Liver (tissue), 3 donors: ENCODE measurements at regions not wholly inside any gene's neighbourhood (a gene's known extent, or its start where the extent isn't known, plus 50 kb on each side); places are given as distances from the start of the nearest gene placed in this dataset.

Experiments
- EGR1 ChIP-seq, 2 donors: IDR thresholded peaks; 2 replicates each; pipeline ENCODE4 v1.6.1; 2016 to 2018; ENCODE audit warnings: antibody characterized with exemption in 2 of 2, low read depth in 2 of 2
- HNF4G ChIP-seq: IDR thresholded peaks from 2 replicates; pipeline ENCODE4 v1.6.1; 2016; ENCODE audit warnings: antibody characterized with exemption
- MAX ChIP-seq: IDR thresholded peaks from 2 replicates; pipeline ENCODE4 v1.6.1; 2016; ENCODE audit warnings: antibody characterized with exemption
- RAD21 ChIP-seq, 2 donors: IDR thresholded peaks; 2 replicates each; pipeline ENCODE4 v1.6.1; 2016; ENCODE audit warnings: antibody characterized with exemption in 2 of 2, mild to moderate bottlenecking in 2 of 2
- RXRA ChIP-seq, 2 donors: IDR thresholded peaks; 2 replicates each; pipeline ENCODE4 v1.6.1; 2017 to 2018; ENCODE audit warnings: antibody characterized with exemption in 2 of 2, mild to moderate bottlenecking in 1 of 2
- SP1 ChIP-seq: IDR thresholded peaks from 2 replicates; pipeline ENCODE4 v1.6.1; 2018; ENCODE audit warnings: antibody characterized with exemption, mild to moderate bottlenecking
- TF ChIP-seq, protein P1 (sequence below): fragments of 150-350 bp; IDR thresholded peaks from 2 replicates; pipeline ENCODE4 v1.5.1; 2017; ENCODE audit warnings: improper control_type of control experiment, low read depth, low read length; ENCODE audit not compliant: missing input control
- donor health status: healthy.
- donor health status: healthy.

- TF ChIP-seq, protein P1, sequence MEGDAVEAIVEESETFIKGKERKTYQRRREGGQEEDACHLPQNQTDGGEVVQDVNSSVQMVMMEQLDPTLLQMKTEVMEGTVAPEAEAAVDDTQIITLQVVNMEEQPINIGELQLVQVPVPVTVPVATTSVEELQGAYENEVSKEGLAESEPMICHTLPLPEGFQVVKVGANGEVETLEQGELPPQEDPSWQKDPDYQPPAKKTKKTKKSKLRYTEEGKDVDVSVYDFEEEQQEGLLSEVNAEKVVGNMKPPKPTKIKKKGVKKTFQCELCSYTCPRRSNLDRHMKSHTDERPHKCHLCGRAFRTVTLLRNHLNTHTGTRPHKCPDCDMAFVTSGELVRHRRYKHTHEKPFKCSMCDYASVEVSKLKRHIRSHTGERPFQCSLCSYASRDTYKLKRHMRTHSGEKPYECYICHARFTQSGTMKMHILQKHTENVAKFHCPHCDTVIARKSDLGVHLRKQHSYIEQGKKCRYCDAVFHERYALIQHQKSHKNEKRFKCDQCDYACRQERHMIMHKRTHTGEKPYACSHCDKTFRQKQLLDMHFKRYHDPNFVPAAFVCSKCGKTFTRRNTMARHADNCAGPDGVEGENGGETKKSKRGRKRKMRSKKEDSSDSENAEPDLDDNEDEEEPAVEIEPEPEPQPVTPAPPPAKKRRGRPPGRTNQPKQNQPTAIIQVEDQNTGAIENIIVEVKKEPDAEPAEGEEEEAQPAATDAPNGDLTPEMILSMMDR = no peak
- TF ChIP-seq RAD21 (IDR thresholded peaks at IDR 0.05) = no peak
- no peak for TF ChIP-seq EGR1 (IDR thresholded peaks at IDR 0.05; ENCODE audit: low read depth in 2 of 2)
- TF ChIP-seq MAX = no peak
- TF ChIP-seq RXRA (IDR thresholded peaks at IDR 0.05) = no peak
- no peak for TF ChIP-seq HNF4G
- TF ChIP-seq SP1 = no peak
Measured at GRCh38 chr6:140599916-140600315, 1225.5 kb upstream of the CITED2 start.
